ENCODE measurements at regions not wholly inside any gene's neighbourhood (a gene's known extent, or its start where the extent isn't known, plus 50 kb on each side); places are given as distances from the start of the nearest gene placed in this dataset.

DNA sequence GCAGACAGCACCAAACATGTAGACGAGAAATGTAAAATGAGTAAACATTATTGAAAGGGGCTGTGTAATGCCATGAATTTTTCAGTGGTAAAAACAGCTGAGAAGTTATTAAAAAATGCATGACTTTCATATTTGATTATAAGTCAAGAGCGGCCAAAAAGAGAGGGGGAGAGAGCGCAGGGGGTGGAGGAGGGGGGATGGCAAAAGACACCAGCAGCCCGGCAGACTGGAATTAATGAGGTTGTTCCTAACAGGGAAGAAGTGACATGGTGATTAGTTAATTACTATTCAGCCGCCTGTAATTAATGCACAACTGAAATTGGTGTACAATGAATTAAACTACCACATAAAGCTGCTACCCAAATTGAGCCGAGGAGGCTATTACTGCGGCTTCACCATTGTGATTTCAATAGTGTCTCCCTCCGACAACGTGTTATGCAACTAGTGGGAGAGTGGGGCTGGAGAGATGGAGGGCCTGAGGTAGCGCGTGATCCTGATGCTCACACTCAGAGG, 89.1 kb upstream of the VSTM2B start:
- no peak overlapping the region for H3K9ac ChIP-seq (ENCODE audit: low read length)
- H2AFZ ChIP-seq (ENCODE audit: low read depth, low read length, poor library complexity, severe bottlenecking), result no peak overlapping the region
- H3K4me2 ChIP-seq (ENCODE audit: low read length), result no peak overlapping the region
- no peaks in the 10 kb centered on the region for H3K9me2 ChIP-seq (ENCODE audit: insufficient read depth)
- RAD21 ChIA-PET (ENCODE audit: low non-redundant PET in 1 of 2, low total read pairs in 2 of 2, uncharacterized antibody in 2 of 2, unreplicated experiment in 2 of 2), result no interaction called here
- no peak for ATAC-seq
- no peak overlapping the region for H3K4me3 ChIP-seq (replicated peaks in 1 of 2; ENCODE audit: low read depth in 1 of 2, low read length in 2 of 2)
- BruUV-seq (replicated peaks), result no TSS peak
- no peaks in the 10 kb centered on the region for H4K20me1 ChIP-seq (ENCODE audit: insufficient read depth)
- H3K27ac ChIP-seq (ENCODE audit: low read depth, low read length), result no peak overlapping the region
- POLR2A ChIA-PET, result no interaction called here
- H3K4me1 ChIP-seq (ENCODE audit: control insufficient read depth in 1 of 2, insufficient read depth in 2 of 2, low read length in 2 of 2), result peaks cover 3% of the 10 kb centered on the region in 2 experiments; a peak in 1 of 4 replicates
- no peaks in the 10 kb centered on the region for H3K9me3 ChIP-seq (ENCODE audit: control insufficient read depth in 1 of 2, insufficient read depth in 1 of 2, low read depth in 1 of 2, low read length in 2 of 2)
- DNase-seq (ENCODE audit: low read depth, low spot score), result no peak
- H3K36me3 ChIP-seq (ENCODE audit: control insufficient read depth in 1 of 2, insufficient read depth in 2 of 2, low read length in 2 of 2), result no peaks in the 10 kb centered on the region
- no peaks in the 10 kb centered on the region for H3K79me2 ChIP-seq (ENCODE audit: insufficient read depth, low read length)
- CTCF ChIA-PET, result no interaction called here
- H3K27me3 ChIP-seq (ENCODE audit: insufficient read depth, low read length), result no peaks in the 10 kb centered on the region
- intact Hi-C loops (cut with micrococcal nuclease), result no loop called here
- TF ChIP-seq, protein P1, sequence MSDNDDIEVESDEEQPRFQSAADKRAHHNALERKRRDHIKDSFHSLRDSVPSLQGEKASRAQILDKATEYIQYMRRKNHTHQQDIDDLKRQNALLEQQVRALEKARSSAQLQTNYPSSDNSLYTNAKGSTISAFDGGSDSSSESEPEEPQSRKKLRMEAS (IDR thresholded peaks at IDR 0.05), result no peak
- TF ChIP-seq POLR2AphosphoS5 (IDR thresholded peaks at IDR 0.05; ENCODE audit: low read depth, low read length) (no peak), EGR1 (IDR thresholded peaks at IDR 0.05; ENCODE audit: low read depth) (no peak), CBX3 (IDR thresholded peaks at IDR 0.05; ENCODE audit: low read depth) (no peak), EZH2 (IDR thresholded peaks at IDR 0.05) (no peak), FOSL1 (IDR thresholded peaks at IDR 0.05; ENCODE audit: low read depth) (no peak), ZFX (IDR thresholded peaks at IDR 0.05) (no peak), ELF1 (IDR thresholded peaks at IDR 0.05; ENCODE audit: borderline replicate concordance, low read depth) (no peak)
- TF ChIP-seq, protein P2, sequence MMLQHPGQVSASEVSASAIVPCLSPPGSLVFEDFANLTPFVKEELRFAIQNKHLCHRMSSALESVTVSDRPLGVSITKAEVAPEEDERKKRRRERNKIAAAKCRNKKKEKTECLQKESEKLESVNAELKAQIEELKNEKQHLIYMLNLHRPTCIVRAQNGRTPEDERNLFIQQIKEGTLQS (IDR thresholded peaks at IDR 0.05), result no peak

- CTCF ChIA-PET, result no interaction called here
- H3K79me2 ChIP-seq (ENCODE audit: insufficient read depth, low read length), result no peaks in the 10 kb centered on the region
Measured at GRCh38 chr19:29439021-29439420, 86.8 kb upstream of the VSTM2B start.

More at GRCh38 chr19:29439021-29439420, 86.8 kb upstream of the VSTM2B start:
- Histone ChIP-seq H3K4me3 (replicated peaks in 1 of 2; ENCODE audit: low read depth in 1 of 2, low read length in 2 of 2) (no peak overlapping the region), H3K36me3 (ENCODE audit: control insufficient read depth in 1 of 2, insufficient read depth in 2 of 2, low read length in 2 of 2) (no peaks in the 10 kb centered on the region), H3K4me2 (ENCODE audit: low read length) (no peak overlapping the region), H3K4me1 (ENCODE audit: control insufficient read depth in 1 of 2, insufficient read depth in 2 of 2, low read length in 2 of 2) (peaks cover 2 to 3% of the 10 kb centered on the region in 2 experiments; a peak in 1 of 4 replicates), H3K9ac (ENCODE audit: low read length) (no peak overlapping the region), H2AFZ (ENCODE audit: low read depth, low read length, poor library complexity, severe bottlenecking) (no peak overlapping the region), H4K20me1 (ENCODE audit: insufficient read depth) (no peaks in the 10 kb centered on the region), H3K9me3 (ENCODE audit: control insufficient read depth in 1 of 2, insufficient read depth in 1 of 2, low read depth in 1 of 2, low read length in 2 of 2) (no peaks in the 10 kb centered on the region), H3K27me3 (ENCODE audit: insufficient read depth, low read length) (no peaks in the 10 kb centered on the region; the same call in 1 of the 2 replicates), H3K27ac (ENCODE audit: low read depth, low read length) (no peak overlapping the region), H3K9me2 (ENCODE audit: insufficient read depth) (no peaks in the 10 kb centered on the region)
- ChIA-PET RAD21 (ENCODE audit: low non-redundant PET in 1 of 2, low total read pairs in 2 of 2, uncharacterized antibody in 2 of 2, unreplicated experiment in 2 of 2) (no interaction called here), POLR2A (no interaction called here)
- no peak for ATAC-seq
- DNase-seq (ENCODE audit: low read depth, low spot score), result no peak
- no TSS peak for BruUV-seq (replicated peaks)
- no peak for TF ChIP-seq POLR2A (IDR thresholded peaks at IDR 0.05; ENCODE audit: borderline replicate concordance, extremely low read depth, insufficient read depth, insufficient read length)
- TF ChIP-seq ZBTB33 (IDR thresholded peaks at IDR 0.05; ENCODE audit: extremely low read depth, insufficient replicate concordance, low read length), result no peak
- no peak for TF ChIP-seq EZH2phosphoT487 (IDR thresholded peaks at IDR 0.05; ENCODE audit: borderline replicate concordance)
- intact Hi-C loops (cut with micrococcal nuclease), result no loop called here
